Mammary epithelial cell (primary cell): ENCODE measurements at regions not wholly inside any gene's neighbourhood (a gene's known extent, or its start where the extent isn't known, plus 50 kb on each side); places are given as distances from the start of the nearest gene placed in this dataset.

Experiments used
- EZH2 ChIP-seq: IDR thresholded peaks from 2 replicates; pipeline ENCODE4 v1.6.1; 2012; ENCODE audit warnings: low read length, inconsistent platforms, borderline replicate concordance
- TF ChIP-seq, protein P1 (sequence below), 2 donors: IDR thresholded peaks in 1 of 2; conservative IDR thresholded peaks in 1 of 2; 2 replicates each; pipeline ENCODE4 v1.5.1; 2011 to 2012; ENCODE audit warnings: inconsistent platforms in 2 of 2, low read length in 2 of 2, mild to moderate bottlenecking in 2 of 2, control low read depth in 1 of 2, low read depth in 1 of 2; ENCODE audit not compliant: insufficient read depth in 1 of 2; ENCODE audit errors: extremely low read depth in 1 of 2

GRCh38 chr15:26232691-26233090 lies 369.6 kb upstream of the ATP10A start:
- TF ChIP-seq, protein P1, sequence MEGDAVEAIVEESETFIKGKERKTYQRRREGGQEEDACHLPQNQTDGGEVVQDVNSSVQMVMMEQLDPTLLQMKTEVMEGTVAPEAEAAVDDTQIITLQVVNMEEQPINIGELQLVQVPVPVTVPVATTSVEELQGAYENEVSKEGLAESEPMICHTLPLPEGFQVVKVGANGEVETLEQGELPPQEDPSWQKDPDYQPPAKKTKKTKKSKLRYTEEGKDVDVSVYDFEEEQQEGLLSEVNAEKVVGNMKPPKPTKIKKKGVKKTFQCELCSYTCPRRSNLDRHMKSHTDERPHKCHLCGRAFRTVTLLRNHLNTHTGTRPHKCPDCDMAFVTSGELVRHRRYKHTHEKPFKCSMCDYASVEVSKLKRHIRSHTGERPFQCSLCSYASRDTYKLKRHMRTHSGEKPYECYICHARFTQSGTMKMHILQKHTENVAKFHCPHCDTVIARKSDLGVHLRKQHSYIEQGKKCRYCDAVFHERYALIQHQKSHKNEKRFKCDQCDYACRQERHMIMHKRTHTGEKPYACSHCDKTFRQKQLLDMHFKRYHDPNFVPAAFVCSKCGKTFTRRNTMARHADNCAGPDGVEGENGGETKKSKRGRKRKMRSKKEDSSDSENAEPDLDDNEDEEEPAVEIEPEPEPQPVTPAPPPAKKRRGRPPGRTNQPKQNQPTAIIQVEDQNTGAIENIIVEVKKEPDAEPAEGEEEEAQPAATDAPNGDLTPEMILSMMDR (conservative IDR thresholded peaks at IDR 0.05 in 1 of 2, IDR thresholded peaks at IDR 0.05 in 1 of 2; ENCODE audit: extremely low read depth in 1 of 2, insufficient read depth in 1 of 2, low read depth in 1 of 2, low read length in 2 of 2): no peak
- no peak for TF ChIP-seq EZH2
